Uterus (tissue), 3 donors: ENCODE measurements at regions not wholly inside any gene's neighbourhood (a gene's known extent, or its start where the extent isn't known, plus 50 kb on each side); places are given as distances from the start of the nearest gene placed in this dataset.

Source experiments
- DNase-seq, 2 donors: peaks; one replicate each; pipeline ENCODE4 v3.0.0-alpha.2; 2019 to 2020
- H3K27ac ChIP-seq, 2 donors: fragments of 200-600 bp; sonication (generic); 1 replicate in 1 of 2; 2 replicates in 1 of 2; pipeline ENCODE4 v1.5.1; 2016 to 2018
- H3K27me3 ChIP-seq, 2 donors: fragments of 200-600 bp; sonication (generic); one replicate each; pipeline ENCODE4 v1.5.1; 2018 to 2019; ENCODE audit warnings: control low read depth in 1 of 2
- H3K36me3 ChIP-seq, 2 donors: fragments of 200-600 bp; sonication (generic); one replicate each; pipeline ENCODE4 v1.5.1; 2019; ENCODE audit warnings: control low read depth in 1 of 2
- H3K4me1 ChIP-seq, 2 donors: fragments of 200-600 bp; sonication (generic); one replicate each; pipeline ENCODE4 v1.5.1; 2018 to 2019; ENCODE audit warnings: control low read depth in 1 of 2
- H3K4me3 ChIP-seq, 2 donors: fragments of 200-600 bp; sonication (generic); 1 replicate in 1 of 2; 2 replicates in 1 of 2; pipeline ENCODE4 v1.5.1; 2018 to 2019; ENCODE audit warnings: mild to moderate bottlenecking in 1 of 2
- H3K9me3 ChIP-seq, 2 donors: fragments of 200-600 bp; sonication (generic); one replicate each; pipeline ENCODE4 v1.5.1; 2019; ENCODE audit warnings: control low read depth in 1 of 2
- CTCF ChIP-seq, 4 experiments: fragments of 200-600 bp in 2 of 4; fragments of 450-650 bp in 2 of 4; sonication (generic) in 2 of 4; IDR thresholded peaks; one replicate each; pipeline ENCODE4 v1.5.1; 2016 to 2019; ENCODE audit warnings: antibody characterized with exemption in 4 of 4, mild to moderate bottlenecking in 2 of 4, moderate library complexity in 1 of 4
- POLR2A ChIP-seq, 2 donors: fragments of 450-650 bp; IDR thresholded peaks; one replicate each; pipeline ENCODE4 v1.6.1; 2016; ENCODE audit warnings: antibody characterized with exemption in 2 of 2, mild to moderate bottlenecking in 1 of 2, moderate library complexity in 1 of 2
- intact Hi-C: fragments of 100-400 bp; cut with DNase I; formaldehyde crosslinking; loops from one replicate; pipeline ENCODE4 v1.15.1; 2023; ENCODE audit warnings: low total_unique reads
- donor health status: DM: yes; HTN: yes; CAD: no.

GRCh38 chr3:124584552-124585391 lies 145.5 kb upstream of the UMPS start:
- Histone ChIP-seq H3K27ac (peak overlapping the region in 1 of 2 donors; percentile 10), H3K36me3 (no peaks in the 10 kb centered on the region), H3K27me3 (no peaks in the 10 kb centered on the region), H3K9me3 (no peaks in the 10 kb centered on the region), H3K4me3 (peak overlapping the region; percentile 35), H3K4me1 (no peaks in the 10 kb centered on the region)
- peak; percentile 63 to 65 for DNase-seq
- TF ChIP-seq CTCF (IDR thresholded peaks at IDR 0.05) (no peak), POLR2A (IDR thresholded peaks at IDR 0.05) (peak; percentile 13 to 18)
- intact Hi-C loops, result no loop called here

- intact Hi-C loops, result no loop called here
- no peak overlapping the region for H3K4me3 ChIP-seq
Measured at GRCh38 chr3:124586126-124587052, 143.9 kb upstream of the UMPS start.

GRCh38 chr3:124587053-124587408 lies 143.2 kb upstream of the UMPS start:
- Histone ChIP-seq H3K27ac (no peak overlapping the region), H3K4me1 (no peaks in the 10 kb centered on the region), H3K27me3 (no peaks in the 10 kb centered on the region), H3K36me3 (no peaks in the 10 kb centered on the region), H3K4me3 (no peak overlapping the region), H3K9me3 (no peaks in the 10 kb centered on the region)
- no peak for DNase-seq
- TF ChIP-seq POLR2A (IDR thresholded peaks at IDR 0.05) (no peak), CTCF (IDR thresholded peaks at IDR 0.05) (no peak)
- intact Hi-C loops, result no loop called here

More at GRCh38 chr3:124586126-124587052, 143.9 kb upstream of the UMPS start:
- Histone ChIP-seq H3K4me1 (no peaks in the 10 kb centered on the region), H3K36me3 (no peaks in the 10 kb centered on the region), H3K27me3 (no peaks in the 10 kb centered on the region), H3K27ac (no peak overlapping the region), H3K9me3 (no peaks in the 10 kb centered on the region)
- DNase-seq, result no peak
- TF ChIP-seq CTCF (IDR thresholded peaks at IDR 0.05) (no peak), POLR2A (IDR thresholded peaks at IDR 0.05) (no peak)

- no peaks in the 10 kb centered on the region for H3K27me3 ChIP-seq
- TF ChIP-seq POLR2A (IDR thresholded peaks at IDR 0.05) (no peak), CTCF (IDR thresholded peaks at IDR 0.05) (no peak)
- intact Hi-C loops, result no loop called here
- H3K27ac ChIP-seq, result no peak overlapping the region
- no peaks in the 10 kb centered on the region for H3K9me3 ChIP-seq
- DNase-seq, result no peak
- no peaks in the 10 kb centered on the region for H3K4me1 ChIP-seq
- H3K4me3 ChIP-seq, result no peak overlapping the region
- H3K36me3 ChIP-seq, result no peaks in the 10 kb centered on the region
Measured at GRCh38 chr3:124588036-124588435, 142.2 kb upstream of the UMPS start.

GRCh38 chr3:124588794-124589193 lies 141.5 kb upstream of the UMPS start:
- DNase-seq, result no peak
- H3K36me3 ChIP-seq, result no peaks in the 10 kb centered on the region
- no peaks in the 10 kb centered on the region for H3K27me3 ChIP-seq
- no peak overlapping the region for H3K27ac ChIP-seq
- no peaks in the 10 kb centered on the region for H3K4me1 ChIP-seq
- no peaks in the 10 kb centered on the region for H3K9me3 ChIP-seq
- no peak for TF ChIP-seq CTCF (IDR thresholded peaks at IDR 0.05)
- TF ChIP-seq POLR2A (IDR thresholded peaks at IDR 0.05), result no peak
- no peak overlapping the region for H3K4me3 ChIP-seq
- intact Hi-C loops, result no loop called here
